ENCODE measurements at regions not wholly inside any gene's neighbourhood (a gene's known extent, or its start where the extent isn't known, plus 50 kb on each side); places are given as distances from the start of the nearest gene placed in this dataset.

DNA sequence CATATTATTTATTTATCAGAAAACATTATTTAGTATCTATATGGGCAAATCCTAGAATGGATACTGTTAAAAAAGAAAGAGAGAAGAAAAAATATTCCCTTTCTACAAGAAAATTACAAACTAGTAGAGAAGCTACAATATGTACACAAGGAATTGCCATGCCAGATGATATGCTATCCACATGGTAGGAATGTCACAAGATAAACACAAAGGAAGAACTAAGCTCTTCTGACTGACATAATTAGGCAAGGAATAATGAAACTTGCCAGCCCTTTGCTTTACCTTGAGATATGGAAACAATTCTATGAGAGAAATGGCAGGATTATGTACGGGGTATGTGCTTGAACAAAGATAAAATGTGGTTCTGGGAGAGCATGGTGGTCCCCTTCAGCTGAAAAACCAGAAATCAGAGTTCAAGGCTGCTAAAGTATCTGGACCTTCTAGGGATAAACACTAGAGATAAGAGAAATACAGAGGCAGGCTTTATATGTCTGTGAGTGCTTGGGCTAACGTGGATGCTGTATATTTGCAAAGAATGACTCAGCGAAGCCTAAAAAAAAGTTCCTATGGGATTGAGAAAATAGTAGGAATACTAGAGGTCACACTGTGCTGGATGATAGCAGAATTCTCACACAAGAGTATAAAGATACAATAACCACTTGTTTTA lies 451.6 kb downstream of the TLE1 start (continued):
- TF ChIP-seq FOXP4 (CRISPR knock-in tag; IDR thresholded peaks at IDR 0.05) (peak; percentile 81), ATF1 (CRISPR knock-in tag; IDR thresholded peaks at IDR 0.05) (peak; percentile 60), ZNF317 (CRISPR knock-in tag; IDR thresholded peaks at IDR 0.05) (0 out of 2 replicates have a peak, but pooled peaks have one; percentile 26), SP4 (CRISPR knock-in tag; IDR thresholded peaks at IDR 0.05) (no peak), SAP130 (CRISPR knock-in tag; IDR thresholded peaks at IDR 0.05; ENCODE audit: low read depth) (0 out of 2 replicates have a peak, but pooled peaks have one; percentile 19), NFE2L2 (IDR thresholded peaks at IDR 0.05; ENCODE audit: low read length) (peak; percentile 83), ZNF703 (CRISPR knock-in tag; IDR thresholded peaks at IDR 0.05; ENCODE audit: borderline replicate concordance) (no peak), GABPA (IDR thresholded peaks at IDR 0.05; ENCODE audit: low read depth, low read length) (no peak), GABPA (CRISPR knock-in tag; IDR thresholded peaks at IDR 0.05; ENCODE audit: low read depth) (no peak), MIXL1 (CRISPR knock-in tag; IDR thresholded peaks at IDR 0.05) (peak; percentile 12; the same call in 1 of the 2 replicates), GATA4 (IDR thresholded peaks at IDR 0.05; ENCODE audit: borderline replicate concordance, low read depth) (peak; percentile 86; the same call in 1 of the 2 replicates), ELF3 (CRISPR knock-in tag; IDR thresholded peaks at IDR 0.05) (peak; percentile 49), GFI1 (CRISPR knock-in tag; IDR thresholded peaks at IDR 0.05; ENCODE audit: borderline replicate concordance) (peak; percentile 83), HMG20A (CRISPR knock-in tag; IDR thresholded peaks at IDR 0.05; ENCODE audit: borderline replicate concordance) (peak; percentile 73; the same call in 1 of the 2 replicates), THRA (CRISPR knock-in tag; IDR thresholded peaks at IDR 0.05; ENCODE audit: borderline replicate concordance) (no peak), POGZ (CRISPR knock-in tag; IDR thresholded peaks at IDR 0.05) (peak; percentile 76), ISL2 (CRISPR knock-in tag; IDR thresholded peaks at IDR 0.05) (peak; percentile 61), POLR2A (IDR thresholded peaks at IDR 0.05; ENCODE audit: insufficient read depth in 1 of 2, low read depth in 2 of 2, low read length in 2 of 2) (no peak), ZNF720 (CRISPR knock-in tag; IDR thresholded peaks at IDR 0.05) (no peak)
- TF ChIP-seq, protein P1, sequence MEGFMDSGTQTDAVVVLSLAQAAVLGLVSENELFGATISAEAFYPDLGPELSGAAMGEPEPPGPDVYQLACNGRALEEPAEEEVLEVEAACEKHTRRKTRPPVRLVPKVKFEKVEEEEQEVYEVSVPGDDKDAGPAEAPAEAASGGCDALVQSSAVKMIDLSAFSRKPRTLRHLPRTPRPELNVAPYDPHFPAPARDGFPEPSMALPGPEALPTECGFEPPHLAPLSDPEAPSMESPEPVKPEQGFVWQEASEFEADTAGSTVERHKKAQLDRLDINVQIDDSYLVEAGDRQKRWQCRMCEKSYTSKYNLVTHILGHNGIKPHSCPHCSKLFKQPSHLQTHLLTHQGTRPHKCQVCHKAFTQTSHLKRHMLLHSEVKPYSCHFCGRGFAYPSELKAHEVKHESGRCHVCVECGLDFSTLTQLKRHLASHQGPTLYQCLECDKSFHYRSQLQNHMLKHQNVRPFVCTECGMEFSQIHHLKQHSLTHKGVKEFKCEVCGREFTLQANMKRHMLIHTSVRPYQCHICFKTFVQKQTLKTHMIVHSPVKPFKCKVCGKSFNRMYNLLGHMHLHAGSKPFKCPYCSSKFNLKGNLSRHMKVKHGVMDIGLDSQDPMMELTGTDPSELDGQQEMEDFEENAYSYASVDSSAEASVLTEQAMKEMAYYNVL (CRISPR knock-in tag; IDR thresholded peaks at IDR 0.05; ENCODE audit: borderline replicate concordance): peak; percentile 32; the same call in 1 of the 2 replicates
- TF ChIP-seq, protein P2, sequence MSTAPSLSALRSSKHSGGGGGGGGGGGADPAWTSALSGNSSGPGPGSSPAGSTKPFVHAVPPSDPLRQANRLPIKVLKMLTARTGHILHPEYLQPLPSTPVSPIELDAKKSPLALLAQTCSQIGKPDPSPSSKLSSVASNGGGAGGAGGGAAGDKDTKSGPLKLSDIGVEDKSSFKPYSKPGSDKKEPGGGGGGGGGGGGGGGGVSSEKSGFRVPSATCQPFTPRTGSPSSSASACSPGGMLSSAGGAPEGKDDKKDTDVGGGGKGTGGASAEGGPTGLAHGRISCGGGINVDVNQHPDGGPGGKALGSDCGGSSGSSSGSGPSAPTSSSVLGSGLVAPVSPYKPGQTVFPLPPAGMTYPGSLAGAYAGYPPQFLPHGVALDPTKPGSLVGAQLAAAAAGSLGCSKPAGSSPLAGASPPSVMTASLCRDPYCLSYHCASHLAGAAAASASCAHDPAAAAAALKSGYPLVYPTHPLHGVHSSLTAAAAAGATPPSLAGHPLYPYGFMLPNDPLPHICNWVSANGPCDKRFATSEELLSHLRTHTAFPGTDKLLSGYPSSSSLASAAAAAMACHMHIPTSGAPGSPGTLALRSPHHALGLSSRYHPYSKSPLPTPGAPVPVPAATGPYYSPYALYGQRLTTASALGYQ (CRISPR knock-in tag; IDR thresholded peaks at IDR 0.05): peak; percentile 76
- TF ChIP-seq, protein P3, sequence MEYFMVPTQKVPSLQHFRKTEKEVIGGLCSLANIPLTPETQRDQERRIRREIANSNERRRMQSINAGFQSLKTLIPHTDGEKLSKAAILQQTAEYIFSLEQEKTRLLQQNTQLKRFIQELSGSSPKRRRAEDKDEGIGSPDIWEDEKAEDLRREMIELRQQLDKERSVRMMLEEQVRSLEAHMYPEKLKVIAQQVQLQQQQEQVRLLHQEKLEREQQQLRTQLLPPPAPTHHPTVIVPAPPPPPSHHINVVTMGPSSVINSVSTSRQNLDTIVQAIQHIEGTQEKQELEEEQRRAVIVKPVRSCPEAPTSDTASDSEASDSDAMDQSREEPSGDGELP (IDR thresholded peaks at IDR 0.05; ENCODE audit: borderline replicate concordance, low read depth): peak; percentile 63; the same call in 1 of the 2 replicates
